ENCODE measurements at regions not wholly inside any gene's neighbourhood (a gene's known extent, or its start where the extent isn't known, plus 50 kb on each side); places are given as distances from the start of the nearest gene placed in this dataset.

DNA sequence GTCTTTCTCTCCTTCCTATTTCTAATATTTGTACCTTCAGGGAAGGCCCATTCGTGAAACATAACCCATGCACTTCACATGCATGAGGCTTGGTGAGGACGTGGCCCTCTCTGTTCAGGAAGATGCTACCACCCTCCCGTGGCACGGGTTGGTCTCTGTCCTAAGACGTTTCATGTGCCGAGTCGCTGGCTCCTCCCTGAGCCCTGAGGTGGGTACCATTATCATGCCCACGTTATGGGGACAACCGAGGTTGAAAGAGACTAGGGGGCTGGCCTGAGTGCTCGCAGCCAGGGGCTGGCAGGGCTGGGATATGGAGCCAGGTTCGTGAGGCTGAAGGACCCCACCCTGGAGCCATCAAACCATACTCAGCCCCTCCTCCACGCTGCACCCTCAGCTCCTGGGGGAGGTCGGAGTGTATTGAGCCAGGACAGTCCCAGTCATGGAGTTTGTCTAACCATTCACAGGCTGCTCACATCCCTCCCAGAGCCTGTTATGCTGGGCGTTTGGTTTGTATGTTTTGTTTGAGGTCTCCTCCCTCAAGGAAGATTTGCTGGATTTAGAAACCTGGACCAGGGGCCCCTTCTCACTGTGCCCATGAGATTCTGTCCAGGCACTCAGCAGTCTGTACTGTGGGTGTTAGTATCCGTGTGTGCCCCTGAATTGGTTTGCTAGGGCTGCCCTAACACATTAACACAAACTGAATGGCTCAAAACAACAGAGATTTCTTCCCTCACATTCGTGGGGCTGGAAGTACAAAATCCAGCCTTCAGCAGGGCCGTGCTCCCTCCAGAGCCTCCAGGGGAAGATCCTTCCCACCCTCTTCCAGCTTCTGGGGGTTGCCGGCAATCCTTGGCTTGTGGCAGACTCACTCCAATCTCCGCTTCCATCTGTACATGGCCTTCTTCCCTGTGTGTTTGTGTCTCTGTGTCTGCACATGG, 88.3 kb downstream of the ANKRD60 start:
- Histone ChIP-seq H3K4me3 (replicated peaks in 1 of 3; ENCODE audit: insufficient read depth in 1 of 3, low read depth in 1 of 3, low read length in 3 of 3) (no peak overlapping the region), H4K20me1 (replicated peaks; ENCODE audit: control insufficient read depth, extremely low read depth, insufficient read depth, low read length) (no peaks in the 10 kb centered on the region), H3K27me3 (ENCODE audit: control insufficient read depth in 2 of 2, insufficient read depth in 2 of 2, low read length in 2 of 2) (peaks cover 10 to 14% of the 10 kb centered on the region in 2 experiments), H3K79me2 (ENCODE audit: control insufficient read depth, insufficient read depth, low read length) (no peaks in the 10 kb centered on the region), H3K9ac (replicated peaks; ENCODE audit: extremely low read depth, insufficient read depth, low read length) (no peak overlapping the region), H3K4me1 (ENCODE audit: control insufficient read depth, extremely low read depth, insufficient read depth, low read length) (no peaks in the 10 kb centered on the region), H3K27ac (ENCODE audit: insufficient read depth, low read depth, low read length) (no peak overlapping the region), H3K9me3 (replicated peaks; ENCODE audit: control insufficient read depth, insufficient read depth, low read length) (no peaks in the 10 kb centered on the region), H3K9me1 (replicated peaks; ENCODE audit: control insufficient read depth, extremely low read depth, insufficient read depth, low read length) (no peaks in the 10 kb centered on the region), H2AFZ (ENCODE audit: low read depth, low read length) (no peak overlapping the region), H3K36me3 (ENCODE audit: control insufficient read depth in 2 of 2, extremely low read depth in 1 of 2, insufficient read depth in 2 of 2, low read length in 2 of 2) (no peaks in the 10 kb centered on the region), H3K4me2 (ENCODE audit: insufficient read depth, low read length) (no peak overlapping the region)
- CTCF ChIA-PET = no interaction called here
- DNase-seq (ENCODE audit: low read depth, low spot score) (no peak), FAIRE-seq (no peak)
- TF ChIP-seq, protein P1, sequence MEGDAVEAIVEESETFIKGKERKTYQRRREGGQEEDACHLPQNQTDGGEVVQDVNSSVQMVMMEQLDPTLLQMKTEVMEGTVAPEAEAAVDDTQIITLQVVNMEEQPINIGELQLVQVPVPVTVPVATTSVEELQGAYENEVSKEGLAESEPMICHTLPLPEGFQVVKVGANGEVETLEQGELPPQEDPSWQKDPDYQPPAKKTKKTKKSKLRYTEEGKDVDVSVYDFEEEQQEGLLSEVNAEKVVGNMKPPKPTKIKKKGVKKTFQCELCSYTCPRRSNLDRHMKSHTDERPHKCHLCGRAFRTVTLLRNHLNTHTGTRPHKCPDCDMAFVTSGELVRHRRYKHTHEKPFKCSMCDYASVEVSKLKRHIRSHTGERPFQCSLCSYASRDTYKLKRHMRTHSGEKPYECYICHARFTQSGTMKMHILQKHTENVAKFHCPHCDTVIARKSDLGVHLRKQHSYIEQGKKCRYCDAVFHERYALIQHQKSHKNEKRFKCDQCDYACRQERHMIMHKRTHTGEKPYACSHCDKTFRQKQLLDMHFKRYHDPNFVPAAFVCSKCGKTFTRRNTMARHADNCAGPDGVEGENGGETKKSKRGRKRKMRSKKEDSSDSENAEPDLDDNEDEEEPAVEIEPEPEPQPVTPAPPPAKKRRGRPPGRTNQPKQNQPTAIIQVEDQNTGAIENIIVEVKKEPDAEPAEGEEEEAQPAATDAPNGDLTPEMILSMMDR (IDR thresholded peaks at IDR 0.05; ENCODE audit: extremely low read depth in 1 of 2, insufficient read depth in 1 of 2, low read depth in 1 of 2, low read length in 2 of 2) = no peak
- TF ChIP-seq JUN (IDR thresholded peaks at IDR 0.05; ENCODE audit: borderline replicate concordance, insufficient read depth, insufficient read length, low read depth) (no peak), EZH2 (IDR thresholded peaks at IDR 0.05; ENCODE audit: borderline replicate concordance, low read depth, low read length, severe bottlenecking) (no peak), FOS (IDR thresholded peaks at IDR 0.05; ENCODE audit: borderline replicate concordance, insufficient read depth, low read length) (no peak), POLR2A (IDR thresholded peaks at IDR 0.05; ENCODE audit: low read depth, low read length) (no peak)
- dilution Hi-C loops (cut with MboI; ENCODE audit: extremely low pct_ligation_motif_present, low sequenced_read_pairs) (no loop called here), intact Hi-C loops (cut with micrococcal nuclease) (no loop called here)
- POLR2A ChIA-PET = no interaction called here
- no TSS peak for BruUV-seq (replicated peaks)
